Body of pancreas (tissue), 4 donors: ENCODE measurements at regions not wholly inside any gene's neighbourhood (a gene's known extent, or its start where the extent isn't known, plus 50 kb on each side); places are given as distances from the start of the nearest gene placed in this dataset.

Source experiments
- ATAC-seq: fragments of 150-250 bp; one replicate; pipeline ENCODE4 v1.9.1; 2016
- DNase-seq, 4 donors: peaks; one replicate each; pipeline ENCODE4 v3.0.0-alpha.2; 2019
- H3K27ac ChIP-seq, 4 donors: fragments of 200-600 bp; sonication (generic); 1 replicate in 3 of 4; 2 replicates in 1 of 4; pipeline versions ENCODE4 v1.5.1 to v1.6.1; 2016 to 2019; ENCODE audit warnings: mild to moderate bottlenecking in 1 of 4, mixed read lengths in 1 of 4, moderate library complexity in 1 of 4
- H3K27me3 ChIP-seq, 2 donors: fragments of 200-600 bp; sonication (generic); one replicate each; pipeline ENCODE4 v1.6.0; 2016; ENCODE audit warnings: mild to moderate bottlenecking in 1 of 2
- H3K36me3 ChIP-seq, 2 donors: fragments of 200-600 bp; sonication (generic); replicated peaks in 1 of 2; 2 replicates each; pipeline ENCODE4 v1.5.1; 2016; ENCODE audit warnings: low read depth in 2 of 2; ENCODE audit not compliant: insufficient read depth in 1 of 2
- H3K4me1 ChIP-seq: fragments of 200-600 bp; sonication (generic); one replicate; pipeline ENCODE4 v1.6.0; 2016
- H3K4me3 ChIP-seq, 2 donors: fragments of 200-600 bp; sonication (generic); 1 replicate in 1 of 2; 2 replicates in 1 of 2; pipeline ENCODE4 v1.5.1; 2016 to 2019
- H3K9me3 ChIP-seq, 3 donors: fragments of 200-600 bp; sonication (generic); 1 replicate in 2 of 3; 2 replicates in 1 of 3; pipeline ENCODE4 v1.5.1; 2016
- CTCF ChIP-seq, 7 experiments: fragments of 450-650 bp in 4 of 7; fragments of 200-600 bp in 3 of 7; sonication (generic) in 3 of 7; IDR thresholded peaks; one replicate each; pipeline ENCODE4 v1.5.1; 2016 to 2019; ENCODE audit warnings: antibody characterized with exemption in 7 of 7
- POLR2A ChIP-seq, 3 donors: fragments of 450-650 bp; IDR thresholded peaks; one replicate each; pipeline ENCODE4 v1.6.1; 2016; ENCODE audit warnings: antibody characterized with exemption in 3 of 3, mild to moderate bottlenecking in 2 of 3
- WGBS, 2 donors: methylation state at CpG; one replicate each; pipeline ENCODE4 v1.1.5; 2017; 5-methylcytosine and 5-hydroxymethylcytosine counted together
- intact Hi-C: fragments of 100-400 bp; cut with DNase I; formaldehyde crosslinking; loops from one replicate; pipeline ENCODE4 v1.15.1; 2023

DNA sequence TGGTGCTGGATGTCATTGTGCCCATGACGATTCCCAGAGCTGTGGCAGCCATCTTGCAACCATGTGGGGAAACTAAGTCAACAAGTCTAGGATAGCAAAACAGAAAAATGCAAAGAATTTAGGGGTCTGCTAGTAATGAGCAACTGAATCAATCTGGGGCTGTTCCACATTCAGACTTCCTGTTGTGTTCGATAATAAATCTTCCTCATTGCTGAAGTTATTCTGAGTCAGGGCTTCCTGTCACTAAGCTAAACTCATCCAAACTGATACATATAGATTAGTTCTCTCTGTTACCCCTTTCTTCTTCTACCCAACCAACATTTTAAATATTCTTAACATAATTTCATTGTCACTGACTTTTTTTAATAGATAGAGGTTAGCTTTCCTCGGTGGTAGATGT, 205.9 kb downstream of the HACE1 start:
- WGBS, 2 donors: 50 to 68% methylated on average over 3 of the region's 3 CpGs
- Histone ChIP-seq H3K9me3 (no peaks in the 10 kb centered on the region), H3K4me3 (no peak overlapping the region), H3K36me3 (no peaks in the 10 kb centered on the region), H3K27ac (no peak overlapping the region), H3K27me3 (no peaks in the 10 kb centered on the region), H3K4me1 (no peaks in the 10 kb centered on the region)
- TF ChIP-seq CTCF (IDR thresholded peaks at IDR 0.05): no peak
- TF ChIP-seq POLR2A (IDR thresholded peaks at IDR 0.05): no peak
- no peak for DNase-seq
- no peak for ATAC-seq
- intact Hi-C loops: no loop called here

DNA sequence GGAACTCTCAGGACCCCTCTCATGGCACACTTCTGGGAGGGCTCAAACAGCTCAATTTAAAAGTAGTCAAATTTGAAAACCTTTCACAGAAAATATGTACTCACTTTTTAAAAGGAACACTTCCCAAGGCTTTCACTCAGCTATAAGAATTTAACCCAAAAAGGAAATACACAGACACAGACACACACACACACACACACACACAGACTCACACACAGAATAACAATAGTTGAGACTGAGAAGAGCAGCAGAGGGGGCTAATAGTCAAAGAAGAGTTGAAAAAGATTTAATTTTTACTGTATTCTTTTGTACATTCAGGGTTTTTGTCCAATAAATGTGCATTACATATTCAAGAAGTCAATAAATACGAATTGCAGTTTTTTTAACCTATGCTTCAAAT, 211.4 kb downstream of the HACE1 start:
- Histone ChIP-seq H3K36me3 (no peaks in the 10 kb centered on the region), H3K4me3 (no peak overlapping the region), H3K9me3 (no peaks in the 10 kb centered on the region), H3K4me1 (no peaks in the 10 kb centered on the region), H3K27me3 (no peaks in the 10 kb centered on the region), H3K27ac (no peak overlapping the region)
- no peak for ATAC-seq
- 60 to 78% methylated on average over 1 of the region's 1 CpG for WGBS, 2 donors
- TF ChIP-seq POLR2A (IDR thresholded peaks at IDR 0.05) (no peak), CTCF (IDR thresholded peaks at IDR 0.05) (no peak)
- intact Hi-C loops: no loop called here
- DNase-seq: no peak

DNA sequence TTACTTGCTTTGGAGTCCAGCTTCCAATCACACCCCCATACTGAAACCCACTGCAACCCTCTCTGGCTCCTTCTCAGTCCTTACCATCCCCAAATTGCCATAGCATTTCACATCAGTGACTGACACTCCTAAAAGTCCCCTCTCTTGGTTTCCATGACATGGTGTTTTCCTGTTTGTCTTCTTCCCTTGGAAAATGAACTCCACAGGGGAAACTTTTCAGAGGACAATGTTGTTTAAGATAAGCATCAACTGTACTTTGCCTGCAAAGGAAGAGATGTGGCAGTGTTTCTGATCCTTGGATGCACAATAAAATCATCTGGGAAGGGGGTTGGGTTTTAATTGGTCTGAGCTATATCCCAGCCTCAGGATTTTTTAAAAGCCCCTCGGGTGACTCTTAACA, 214.9 kb downstream of the HACE1 start:
- TF ChIP-seq CTCF (IDR thresholded peaks at IDR 0.05): no peak
- no peak for TF ChIP-seq POLR2A (IDR thresholded peaks at IDR 0.05)
- WGBS, 2 donors: 58 to 85% methylated on average over 1 of the region's 1 CpG
- no peak for DNase-seq
- Histone ChIP-seq H3K36me3 (no peaks in the 10 kb centered on the region), H3K27ac (no peak overlapping the region), H3K9me3 (no peaks in the 10 kb centered on the region), H3K4me1 (no peaks in the 10 kb centered on the region), H3K27me3 (no peaks in the 10 kb centered on the region), H3K4me3 (no peak overlapping the region)
- ATAC-seq: no peak
- intact Hi-C loops: no loop called here

DNA sequence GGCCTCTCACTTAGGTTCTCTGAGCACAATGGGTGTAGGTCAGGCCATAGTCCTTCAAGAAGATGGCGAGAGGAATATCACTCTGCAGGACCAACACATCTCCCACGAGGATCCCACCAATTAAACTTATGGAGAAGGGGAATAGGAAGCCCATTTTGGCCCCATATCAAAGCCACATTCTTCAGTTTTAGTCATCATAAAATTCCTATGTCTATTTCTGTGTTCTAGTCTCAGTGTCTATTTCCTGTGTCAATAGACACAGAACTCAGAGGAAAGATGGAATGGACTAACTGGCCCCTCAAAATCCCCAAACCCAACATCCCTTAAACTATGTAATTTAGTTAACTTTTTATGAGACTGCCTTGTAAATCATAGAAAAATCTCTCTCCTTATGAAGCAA, 216.8 kb downstream of the HACE1 start:
- 74 to 78% methylated on average over 2 of the region's 2 CpGs for WGBS, 2 donors
- no peak overlapping the region for H3K4me3 ChIP-seq
- ATAC-seq: no peak
- TF ChIP-seq CTCF (IDR thresholded peaks at IDR 0.05) (no peak), POLR2A (IDR thresholded peaks at IDR 0.05) (no peak)
- H3K27ac ChIP-seq: no peak overlapping the region
- no peaks in the 10 kb centered on the region for H3K9me3 ChIP-seq
- DNase-seq: no peak
- H3K36me3 ChIP-seq: no peaks in the 10 kb centered on the region
- H3K4me1 ChIP-seq: no peaks in the 10 kb centered on the region
- H3K27me3 ChIP-seq: no peaks in the 10 kb centered on the region
- intact Hi-C loops: no loop called here

- Histone ChIP-seq H3K36me3 (no peaks in the 10 kb centered on the region), H3K4me3 (no peak overlapping the region), H3K27ac (peak overlapping the region in 1 of 4 donors; percentile 40), H3K4me1 (no peaks in the 10 kb centered on the region), H3K27me3 (no peaks in the 10 kb centered on the region), H3K9me3 (no peaks in the 10 kb centered on the region)
- TF ChIP-seq POLR2A (IDR thresholded peaks at IDR 0.05) (no peak), CTCF (IDR thresholded peaks at IDR 0.05) (no peak)
- DNase-seq (no peak), ATAC-seq (no peak)
- 63 to 66% methylated on average over 6 of the region's 6 CpGs for WGBS, 2 donors
- intact Hi-C loops: no loop called here
These were observed 219.0 kb downstream of the HACE1 start for GRCh38 chr6:104640761-104641160.
